ENCODE measurements at regions not wholly inside any gene's neighbourhood (a gene's known extent, or its start where the extent isn't known, plus 50 kb on each side); places are given as distances from the start of the nearest gene placed in this dataset.

- Histone ChIP-seq H3K4me3 (no peak overlapping the region), H3F3A (ENCODE audit: insufficient read depth, low read depth) (no peaks in the 10 kb centered on the region), H3K36me3 (ENCODE audit: low read depth) (no peaks in the 10 kb centered on the region), H3K4me1 (replicated peaks; ENCODE audit: insufficient read depth) (no peaks in the 10 kb centered on the region), H3K4me2 (no peak overlapping the region), H3K9me3 (ENCODE audit: insufficient read depth, low read depth) (no peaks in the 10 kb centered on the region), H4K20me1 (ENCODE audit: insufficient read depth) (no peaks in the 10 kb centered on the region), H3K79me2 (ENCODE audit: low read depth) (no peaks in the 10 kb centered on the region), H3K27ac (no peak overlapping the region), H2AFZ (no peak overlapping the region), H3K9me2 (ENCODE audit: insufficient read depth) (no peaks in the 10 kb centered on the region), H3K27me3 (ENCODE audit: insufficient read depth, low read depth) (peaks cover 29% of the 10 kb centered on the region)
- intact Hi-C loops (cut with micrococcal nuclease; ENCODE audit: unreplicated experiment): no loop called here
- no TSS peak for BruUV-seq (replicated peaks)
- DNase-seq: no peak
- ChIA-PET POLR2A (ENCODE audit: unreplicated experiment) (no interaction called here), CTCF (no interaction called here)
- no peak for TF ChIP-seq EZH2 (IDR thresholded peaks at IDR 0.05; ENCODE audit: low read depth)
Observed at GRCh38 chr10:10542477-10542876, 475.2 kb upstream of the CELF2 start.

- H3K36me3 ChIP-seq (ENCODE audit: low read depth): no peaks in the 10 kb centered on the region
- no peak overlapping the region for H2AFZ ChIP-seq
- H3K4me1 ChIP-seq (replicated peaks; ENCODE audit: insufficient read depth): no peaks in the 10 kb centered on the region
- H3K9me2 ChIP-seq (ENCODE audit: insufficient read depth): no peaks in the 10 kb centered on the region
- no peaks in the 10 kb centered on the region for H3K79me2 ChIP-seq (ENCODE audit: low read depth)
- H3K4me3 ChIP-seq: no peak overlapping the region
- no peaks in the 10 kb centered on the region for H3K9me3 ChIP-seq (ENCODE audit: insufficient read depth, low read depth)
- ChIA-PET CTCF (no interaction called here), POLR2A (ENCODE audit: unreplicated experiment) (no interaction called here)
- intact Hi-C loops (cut with micrococcal nuclease; ENCODE audit: unreplicated experiment): no loop called here
- H3F3A ChIP-seq (ENCODE audit: insufficient read depth, low read depth): no peaks in the 10 kb centered on the region
- no peak overlapping the region for H3K27ac ChIP-seq
- DNase-seq: no peak
- H4K20me1 ChIP-seq (ENCODE audit: insufficient read depth): no peaks in the 10 kb centered on the region
- BruUV-seq (replicated peaks): no TSS peak
- H3K27me3 ChIP-seq (ENCODE audit: insufficient read depth, low read depth): peaks cover 30% of the 10 kb centered on the region
- H3K4me2 ChIP-seq: no peak overlapping the region
- TF ChIP-seq EZH2 (IDR thresholded peaks at IDR 0.05; ENCODE audit: low read depth): no peak
- TF ChIP-seq CTCF (conservative IDR thresholded peaks at IDR 0.05): no peak
Observed at GRCh38 chr10:10544890-10545289, 472.8 kb upstream of the CELF2 start.

GRCh38 chr10:10545771-10546170 is 471.9 kb upstream of the CELF2 start:
- ChIA-PET CTCF (no interaction called here), POLR2A (ENCODE audit: unreplicated experiment) (no interaction called here)
- H3K79me2 ChIP-seq (ENCODE audit: low read depth): no peaks in the 10 kb centered on the region
- no peak overlapping the region for H3K27ac ChIP-seq
- H3K9me2 ChIP-seq (ENCODE audit: insufficient read depth): no peaks in the 10 kb centered on the region
- H3F3A ChIP-seq (ENCODE audit: insufficient read depth, low read depth): no peaks in the 10 kb centered on the region
- H3K27me3 ChIP-seq (ENCODE audit: insufficient read depth, low read depth): peaks cover 26% of the 10 kb centered on the region
- no peak for TF ChIP-seq CTCF (conservative IDR thresholded peaks at IDR 0.05)
- no peak overlapping the region for H3K4me3 ChIP-seq
- H2AFZ ChIP-seq: no peak overlapping the region
- no peaks in the 10 kb centered on the region for H3K36me3 ChIP-seq (ENCODE audit: low read depth)
- intact Hi-C loops (cut with micrococcal nuclease; ENCODE audit: unreplicated experiment): no loop called here
- no TSS peak for BruUV-seq (replicated peaks)
- no peak for DNase-seq
- H3K4me2 ChIP-seq: no peak overlapping the region
- H4K20me1 ChIP-seq (ENCODE audit: insufficient read depth): no peaks in the 10 kb centered on the region
- no peaks in the 10 kb centered on the region for H3K9me3 ChIP-seq (ENCODE audit: insufficient read depth, low read depth)
- no peaks in the 10 kb centered on the region for H3K4me1 ChIP-seq (replicated peaks; ENCODE audit: insufficient read depth)

DNA sequence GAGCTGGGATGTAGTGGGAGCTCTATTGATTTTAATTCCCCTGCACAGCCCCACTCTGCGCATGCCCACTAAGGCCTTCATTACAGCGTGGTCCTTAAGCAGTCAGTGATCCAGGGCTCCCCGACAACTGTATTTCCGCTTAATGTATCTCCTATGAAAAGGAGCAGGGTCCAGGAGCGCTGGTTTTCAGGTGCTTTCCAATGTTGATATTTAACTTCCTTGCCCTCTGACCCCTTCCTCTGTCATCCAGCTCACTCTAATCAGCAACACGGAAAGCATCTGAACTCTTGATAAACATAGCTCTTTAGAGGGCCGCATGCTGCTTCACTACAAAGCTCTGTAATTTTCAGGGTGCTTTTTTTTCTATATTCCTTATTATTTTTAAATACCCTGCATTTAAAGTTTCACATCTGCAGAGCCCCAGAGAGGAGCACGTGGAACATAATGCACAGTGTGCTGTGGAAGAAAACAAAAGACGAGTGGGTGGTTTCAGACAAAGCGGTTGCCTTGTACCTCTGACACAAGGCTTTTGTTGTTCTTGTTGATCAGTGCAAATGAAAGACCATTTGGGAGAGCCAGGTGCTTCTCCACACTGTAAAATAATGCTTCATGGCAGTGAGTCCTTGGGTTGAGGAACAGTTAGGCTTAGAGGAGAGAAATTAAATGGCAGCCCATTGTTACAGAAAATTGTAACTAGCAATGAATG is 465.9 kb upstream of the CELF2 start:
- Histone ChIP-seq H3K9me3 (ENCODE audit: insufficient read depth, low read depth) (no peaks in the 10 kb centered on the region), H2AFZ (no peak overlapping the region), H4K20me1 (ENCODE audit: insufficient read depth) (no peaks in the 10 kb centered on the region), H3K79me2 (ENCODE audit: low read depth) (no peaks in the 10 kb centered on the region), H3K36me3 (ENCODE audit: low read depth) (no peaks in the 10 kb centered on the region), H3K4me2 (no peak overlapping the region), H3K27ac (no peak overlapping the region), H3K4me3 (no peak overlapping the region), H3K9me2 (ENCODE audit: insufficient read depth) (no peaks in the 10 kb centered on the region), H3F3A (ENCODE audit: insufficient read depth, low read depth) (no peaks in the 10 kb centered on the region), H3K27me3 (ENCODE audit: insufficient read depth, low read depth) (peaks cover 9% of the 10 kb centered on the region; the same call in 1 of the 2 replicates), H3K4me1 (replicated peaks; ENCODE audit: insufficient read depth) (no peaks in the 10 kb centered on the region)
- BruUV-seq (replicated peaks): no TSS peak
- POLR2A ChIA-PET (ENCODE audit: unreplicated experiment): no interaction called here
- TF ChIP-seq EZH2 (IDR thresholded peaks at IDR 0.05; ENCODE audit: low read depth): no peak
- TF ChIP-seq CTCF (conservative IDR thresholded peaks at IDR 0.05): no peak
- intact Hi-C loops (cut with micrococcal nuclease; ENCODE audit: unreplicated experiment): no loop called here
- no peak for DNase-seq
- CTCF ChIA-PET: no interaction called here
